ENCODE measurements at regions not wholly inside any gene's neighbourhood (a gene's known extent, or its start where the extent isn't known, plus 50 kb on each side); places are given as distances from the start of the nearest gene placed in this dataset.
"Not testable (repeated sequence)": the region's sequence is repeated elsewhere in the genome, so short reads cannot be mapped to it uniquely, and the experiment has no call there.

GRCh38 chr2:71935262-71935848, 212.3 kb downstream of the CYP26B1 start:
- no peak for ATAC-seq

DNA sequence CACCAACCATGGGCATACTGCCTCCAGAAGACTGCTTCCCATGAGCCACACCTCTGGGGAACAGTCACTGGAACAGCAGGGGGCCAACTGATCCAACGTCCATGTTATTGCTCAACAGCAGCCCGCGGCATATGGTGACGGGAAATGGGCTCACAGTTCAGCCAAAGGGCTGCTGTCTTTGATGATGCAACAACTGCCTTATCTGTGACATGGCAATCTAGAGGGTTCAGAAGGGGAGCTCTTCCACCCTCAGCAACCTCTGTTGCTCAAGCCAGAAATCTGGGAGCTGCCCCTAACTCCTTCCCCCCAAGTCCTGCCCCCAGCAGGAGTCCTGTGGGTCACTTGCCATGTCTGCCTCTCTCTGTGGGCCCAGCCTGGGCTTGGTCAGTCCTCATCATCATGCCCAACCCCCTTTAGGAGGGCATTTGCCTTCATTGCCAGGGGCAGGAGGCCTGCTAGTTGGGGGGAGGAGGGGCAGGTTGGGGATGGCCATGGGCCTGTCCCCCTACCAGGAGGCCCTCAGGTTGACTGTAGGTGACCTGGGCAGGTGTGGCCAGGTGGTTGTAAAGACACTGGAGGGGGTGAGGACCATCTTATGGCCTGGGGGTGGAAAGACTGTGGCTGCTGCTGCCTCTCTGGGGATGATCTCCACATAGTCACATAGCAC, 212.9 kb downstream of the CYP26B1 start:
- ATAC-seq = no peak

- ATAC-seq = no peak
These were observed 213.4 kb downstream of the CYP26B1 start for GRCh38 chr2:71934320-71934593.

DNA sequence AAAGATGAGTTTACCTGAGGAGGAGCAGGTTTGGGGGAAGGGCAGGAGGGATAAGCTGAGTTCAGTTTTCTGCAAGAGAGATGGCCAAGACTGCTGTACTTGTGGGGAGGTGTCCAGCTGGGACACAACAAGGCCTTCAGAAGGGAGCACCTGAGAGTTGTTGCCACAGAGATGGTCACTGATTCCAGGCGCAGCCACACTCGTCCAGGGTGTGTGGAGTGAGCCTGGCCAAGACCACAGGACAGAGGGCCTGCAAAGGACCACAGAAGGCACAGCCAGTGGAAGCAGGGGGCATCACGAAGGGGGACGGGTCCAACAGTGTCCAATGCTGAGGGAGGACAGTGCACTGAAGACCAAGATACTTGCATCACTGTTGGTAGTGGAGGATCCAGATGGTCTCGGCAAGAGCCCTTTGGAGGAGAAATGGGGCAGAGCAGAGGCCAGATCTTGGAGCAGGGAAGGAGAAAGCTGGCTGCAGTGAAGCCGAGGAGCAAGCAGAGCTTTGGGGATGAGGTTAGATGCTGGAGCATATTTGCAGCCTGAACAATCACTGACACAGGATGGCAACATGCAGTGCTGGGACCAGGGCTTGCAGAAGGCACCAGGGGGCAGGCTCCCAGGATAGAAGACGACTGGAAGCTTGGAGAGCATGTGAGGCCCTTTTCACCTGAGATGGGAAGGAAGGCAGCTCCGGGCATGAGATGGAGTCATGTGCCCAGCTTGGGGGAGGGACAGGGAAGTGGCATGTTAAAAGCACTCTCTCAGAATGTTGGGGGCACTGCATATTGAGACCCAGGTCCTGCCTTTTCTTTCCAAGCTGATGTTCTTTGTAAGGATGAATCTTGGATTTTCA, 214.0 kb downstream of the CYP26B1 start:
- ATAC-seq = no peak

- ATAC-seq = no peak
These were observed 214.7 kb downstream of the CYP26B1 start for GRCh38 chr2:71932780-71933466.

DNA sequence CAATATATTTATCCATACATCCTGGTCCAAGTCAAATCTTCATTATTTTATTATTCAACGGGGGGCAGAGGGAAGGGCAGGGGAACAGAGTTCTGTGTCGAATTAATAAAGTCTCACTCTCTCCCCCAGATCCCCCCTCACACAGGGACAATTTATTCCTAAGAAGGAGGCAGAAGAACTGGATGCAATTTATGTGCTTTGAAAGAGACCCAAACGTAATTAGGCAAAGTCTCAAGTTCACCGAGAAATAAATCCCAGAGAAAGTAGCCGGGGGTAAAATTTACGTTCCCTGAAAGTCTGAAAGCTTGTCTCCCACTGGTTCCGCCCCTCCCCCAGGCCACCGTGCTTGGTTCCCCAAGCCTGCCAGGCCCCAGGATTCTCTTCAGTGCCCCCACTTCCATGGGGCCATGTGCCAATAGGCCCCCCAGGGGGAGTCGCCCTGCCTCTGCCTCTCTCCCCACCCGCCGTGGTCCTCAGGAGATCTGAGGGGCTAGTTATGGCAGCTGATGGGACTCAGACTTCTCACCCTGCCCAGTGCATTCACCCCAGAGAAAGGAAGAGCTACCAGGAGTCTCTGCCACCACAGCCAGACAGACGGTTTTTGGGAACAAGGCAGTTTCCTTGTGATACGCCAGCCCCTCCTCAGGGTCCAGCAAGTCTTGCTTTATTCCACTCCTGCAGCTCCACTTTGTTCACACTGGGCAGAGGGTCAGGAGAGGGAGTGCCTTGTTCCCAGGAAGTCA, 215.5 kb downstream of the CYP26B1 start:
- no peak for ATAC-seq

GRCh38 chr2:71930049-71930681, 217.5 kb downstream of the CYP26B1 start:
- no peak for ATAC-seq

DNA sequence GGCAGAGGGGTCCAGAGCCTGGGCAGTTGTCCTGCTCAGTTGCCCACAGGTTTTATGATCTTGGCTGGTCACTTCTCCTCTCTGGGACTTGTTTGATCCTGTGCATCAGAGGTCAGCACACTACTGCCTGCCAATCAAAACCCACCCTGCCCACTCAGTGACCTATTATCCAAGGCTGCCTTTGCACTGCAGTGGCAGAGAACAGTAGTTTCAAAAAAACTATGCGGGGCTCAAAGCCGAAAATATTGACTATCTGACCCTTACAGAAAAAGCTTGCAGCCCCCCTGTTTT, 218.2 kb downstream of the CYP26B1 start:
- ATAC-seq = no peak

- ATAC-seq = no peak
These were observed 218.8 kb downstream of the CYP26B1 start for GRCh38 chr2:71928734-71929481.

GRCh38 chr2:71927757-71928715, 219.6 kb downstream of the CYP26B1 start:
- no peak for ATAC-seq

- ATAC-seq = no peak
These were observed 220.5 kb downstream of the CYP26B1 start for GRCh38 chr2:71926876-71927756.

- no peak for ATAC-seq
These were observed 221.6 kb downstream of the CYP26B1 start for GRCh38 chr2:71926089-71926447.

GRCh38 chr2:71925268-71926088, 222.2 kb downstream of the CYP26B1 start:
- no peak for ATAC-seq

GRCh38 chr2:71923887-71924533, 223.7 kb downstream of the CYP26B1 start:
- ATAC-seq = no peak

GRCh38 chr2:71923143-71923525, 224.5 kb downstream of the CYP26B1 start:
- ATAC-seq = no peak

DNA sequence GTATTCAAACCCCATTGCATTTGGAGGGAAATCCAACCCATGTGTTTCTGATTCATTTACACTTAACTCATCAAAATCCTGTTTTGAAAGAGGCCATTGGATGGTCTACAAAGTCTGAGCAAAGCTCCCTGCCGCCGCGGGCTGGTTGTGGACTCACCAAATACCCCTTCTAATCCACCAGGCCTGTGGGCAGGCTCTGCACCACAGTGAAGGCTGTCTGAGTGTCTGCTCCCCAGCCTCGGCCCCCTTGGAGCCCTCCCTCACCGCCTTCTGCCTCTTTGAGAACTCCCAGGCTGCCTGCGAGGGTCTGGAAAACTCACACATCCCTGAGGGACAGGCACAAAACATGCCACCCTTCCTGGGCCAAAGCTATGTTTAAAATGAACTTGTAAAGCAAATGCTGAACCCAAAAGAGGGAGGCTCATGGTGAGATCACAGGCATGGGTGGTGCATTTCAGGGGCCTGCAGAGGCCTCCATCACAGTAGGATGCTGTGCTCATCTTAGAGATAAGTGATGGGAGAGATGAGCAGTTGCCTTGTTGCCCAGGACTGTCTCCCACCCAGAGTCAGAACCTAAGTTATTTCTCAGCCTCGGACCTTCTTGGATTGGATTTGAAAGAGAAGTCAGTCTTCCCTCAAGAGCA, 225.0 kb downstream of the CYP26B1 start:
- no peak for ATAC-seq

GRCh38 chr2:71922091-71922490, 225.6 kb downstream of the CYP26B1 start:
- no peak for ATAC-seq

GRCh38 chr2:71920819-71921218, 226.8 kb downstream of the CYP26B1 start:
- ATAC-seq = not testable (repeated sequence)

Measured in activated CD4-positive, CD25-positive, alpha-beta regulatory T cell treated with anti-CD3 and anti-CD28 coated beads, Interleukin-2, amount 50 U/mL, for 24 hours (primary cell).